ENCODE measurements at regions not wholly inside any gene's neighbourhood (a gene's known extent, or its start where the extent isn't known, plus 50 kb on each side); places are given as distances from the start of the nearest gene placed in this dataset.
A peak's percentile ranks its signal among the peaks of the same experiment; 100 is the strongest.

- Histone ChIP-seq H4K20me1 (ENCODE audit: insufficient read depth, low read length) (no peaks in the 10 kb centered on the region), H3K4me2 (ENCODE audit: low read length) (no peak overlapping the region), H3K79me2 (ENCODE audit: insufficient read depth, low read length) (no peaks in the 10 kb centered on the region), H2AFZ (ENCODE audit: low read depth, low read length) (no peak overlapping the region), H3K4me1 (ENCODE audit: insufficient read depth, low read length) (no peaks in the 10 kb centered on the region), H3K27ac (ENCODE audit: low read depth, low read length) (no peak overlapping the region), H3K36me3 (ENCODE audit: insufficient read depth, low read length) (no peaks in the 10 kb centered on the region), H3K4me3 (ENCODE audit: insufficient read depth, low read depth, low read length) (no peak overlapping the region), H3K9me3 (ENCODE audit: insufficient read depth, low read depth, low read length) (no peaks in the 10 kb centered on the region), H3K9ac (ENCODE audit: low read length) (no peak overlapping the region), H3K27me3 (ENCODE audit: insufficient read depth, low read length) (no peaks in the 10 kb centered on the region)
- TF ChIP-seq EZH2 (IDR thresholded peaks at IDR 0.05; ENCODE audit: insufficient read depth, low read length) (no peak), CTCF (IDR thresholded peaks at IDR 0.05; ENCODE audit: insufficient read depth, low read depth, low read length) (no peak)
- DNase-seq (ENCODE audit: low read depth) (no peak), FAIRE-seq (no peak)
- H3K27me3 Mint-ChIP-seq (ENCODE audit: low read depth, unreplicated experiment): no peaks in the 10 kb centered on the region
- no peaks in the 10 kb centered on the region for H3K36me3 Mint-ChIP-seq (ENCODE audit: low read depth, unreplicated experiment)
- H3K27ac Mint-ChIP-seq (ENCODE audit: unreplicated experiment): no peak overlapping the region
- H3K4me1 Mint-ChIP-seq (ENCODE audit: low read depth, unreplicated experiment): no peaks in the 10 kb centered on the region
- no peaks in the 10 kb centered on the region for H3K9me3 Mint-ChIP-seq (ENCODE audit: unreplicated experiment)
- no peak overlapping the region for H3K4me3 Mint-ChIP-seq (ENCODE audit: unreplicated experiment)
Observed at GRCh38 chr1:190717055-190717454, 239.4 kb upstream of the BRINP3 start.

GRCh38 chr1:190736971-190737590, 259.4 kb upstream of the BRINP3 start:
- Histone ChIP-seq H4K20me1 (ENCODE audit: insufficient read depth, low read length) (no peaks in the 10 kb centered on the region), H3K4me1 (ENCODE audit: insufficient read depth, low read length) (no peaks in the 10 kb centered on the region), H3K9ac (ENCODE audit: low read length) (no peak overlapping the region), H3K27ac (ENCODE audit: low read depth, low read length) (no peak overlapping the region), H3K27me3 (ENCODE audit: insufficient read depth, low read length) (no peaks in the 10 kb centered on the region), H2AFZ (ENCODE audit: low read depth, low read length) (no peak overlapping the region), H3K4me3 (ENCODE audit: insufficient read depth, low read depth, low read length) (no peak overlapping the region), H3K9me3 (ENCODE audit: insufficient read depth, low read depth, low read length) (no peaks in the 10 kb centered on the region), H3K79me2 (ENCODE audit: insufficient read depth, low read length) (no peaks in the 10 kb centered on the region), H3K36me3 (ENCODE audit: insufficient read depth, low read length) (no peaks in the 10 kb centered on the region), H3K4me2 (ENCODE audit: low read length) (no peak overlapping the region)
- FAIRE-seq (no peak), DNase-seq (ENCODE audit: low read depth) (no peak)
- no peaks in the 10 kb centered on the region for H3K9me3 Mint-ChIP-seq (ENCODE audit: unreplicated experiment)
- TF ChIP-seq CTCF (IDR thresholded peaks at IDR 0.05; ENCODE audit: insufficient read depth, low read depth, low read length) (no peak), EZH2 (IDR thresholded peaks at IDR 0.05; ENCODE audit: insufficient read depth, low read length) (no peak)
- no peak overlapping the region for H3K27ac Mint-ChIP-seq (ENCODE audit: unreplicated experiment)
- H3K4me3 Mint-ChIP-seq (ENCODE audit: unreplicated experiment): no peak overlapping the region
- no peaks in the 10 kb centered on the region for H3K27me3 Mint-ChIP-seq (ENCODE audit: low read depth, unreplicated experiment)
- H3K4me1 Mint-ChIP-seq (ENCODE audit: low read depth, unreplicated experiment): no peaks in the 10 kb centered on the region
- H3K36me3 Mint-ChIP-seq (ENCODE audit: low read depth, unreplicated experiment): no peaks in the 10 kb centered on the region

- H4K20me1 ChIP-seq (ENCODE audit: insufficient read depth, low read length): no peaks in the 10 kb centered on the region
- no peak overlapping the region for H3K4me2 ChIP-seq (ENCODE audit: low read length)
- H2AFZ ChIP-seq (ENCODE audit: low read depth, low read length): no peak overlapping the region
- H3K4me1 Mint-ChIP-seq (ENCODE audit: low read depth, unreplicated experiment): no peaks in the 10 kb centered on the region
- no peak overlapping the region for H3K9ac ChIP-seq (ENCODE audit: low read length)
- DNase-seq (ENCODE audit: low read depth) (peak; percentile 25), FAIRE-seq (no peak)
- no peaks in the 10 kb centered on the region for H3K4me1 ChIP-seq (ENCODE audit: insufficient read depth, low read length)
- no peaks in the 10 kb centered on the region for H3K36me3 Mint-ChIP-seq (ENCODE audit: low read depth, unreplicated experiment)
- H3K4me3 Mint-ChIP-seq (ENCODE audit: unreplicated experiment): no peak overlapping the region
- H3K9me3 ChIP-seq (ENCODE audit: insufficient read depth, low read depth, low read length): no peaks in the 10 kb centered on the region
- no peaks in the 10 kb centered on the region for H3K36me3 ChIP-seq (ENCODE audit: insufficient read depth, low read length)
- TF ChIP-seq EZH2 (IDR thresholded peaks at IDR 0.05; ENCODE audit: insufficient read depth, low read length) (no peak), CTCF (IDR thresholded peaks at IDR 0.05; ENCODE audit: insufficient read depth, low read depth, low read length) (no peak)
- H3K79me2 ChIP-seq (ENCODE audit: insufficient read depth, low read length): no peaks in the 10 kb centered on the region
- H3K27me3 ChIP-seq (ENCODE audit: insufficient read depth, low read length): no peaks in the 10 kb centered on the region
- H3K27ac Mint-ChIP-seq (ENCODE audit: unreplicated experiment): no peak overlapping the region
- H3K27ac ChIP-seq (ENCODE audit: low read depth, low read length): no peak overlapping the region
- H3K4me3 ChIP-seq (ENCODE audit: insufficient read depth, low read depth, low read length): no peak overlapping the region
- no peaks in the 10 kb centered on the region for H3K27me3 Mint-ChIP-seq (ENCODE audit: low read depth, unreplicated experiment)
- H3K9me3 Mint-ChIP-seq (ENCODE audit: unreplicated experiment): no peaks in the 10 kb centered on the region
Observed at GRCh38 chr1:190738317-190738716, 260.7 kb upstream of the BRINP3 start.
